ENCODE measurements at regions not wholly inside any gene's neighbourhood (a gene's known extent, or its start where the extent isn't known, plus 50 kb on each side); places are given as distances from the start of the nearest gene placed in this dataset.

- Histone ChIP-seq H4K91ac (ENCODE audit: insufficient read length, low read depth, low read length) (no peak overlapping the region), H3K56ac (ENCODE audit: insufficient read length, low read depth, low read length) (no peak overlapping the region), H2AFZ (ENCODE audit: low read length) (no peak overlapping the region), H3K23me2 (ENCODE audit: insufficient read length, low read depth, low read length, poor library complexity, severe bottlenecking) (no peaks in the 10 kb centered on the region), H3K4me1 (ENCODE audit: insufficient read depth, low read length) (no peaks in the 10 kb centered on the region), H4K8ac (replicated peaks; ENCODE audit: insufficient read length, low read depth, low read length) (no peak overlapping the region), H2BK5ac (ENCODE audit: insufficient read length, low read length) (no peak overlapping the region), H3K14ac (ENCODE audit: insufficient read depth, low read length) (no peak overlapping the region), H2BK12ac (ENCODE audit: insufficient read length, low read depth, low read length) (no peak overlapping the region), H3K27ac (ENCODE audit: insufficient read length, low read depth, low read length) (no peak overlapping the region), H2BK20ac (ENCODE audit: low read depth, low read length, poor library complexity, severe bottlenecking) (no peak overlapping the region), H3K9me3 (ENCODE audit: control insufficient read depth, low read depth, low read length) (no peaks in the 10 kb centered on the region), H4K20me1 (ENCODE audit: control insufficient read depth, insufficient read depth, insufficient read length) (no peaks in the 10 kb centered on the region), H2BK15ac (ENCODE audit: low read depth, low read length) (no peak overlapping the region), H3K18ac (ENCODE audit: insufficient read length, low read depth, low read length) (no peak overlapping the region), H3K4ac (ENCODE audit: low read depth, low read length) (no peak overlapping the region), H3K79me1 (ENCODE audit: insufficient read depth, low read depth, low read length, poor library complexity, severe bottlenecking) (no peaks in the 10 kb centered on the region), H3K9ac (ENCODE audit: extremely low read depth, insufficient read length, low read length) (no peak overlapping the region), H4K5ac (ENCODE audit: insufficient read length, low read depth, low read length) (no peak overlapping the region), H2BK120ac (ENCODE audit: low read depth, low read length, poor library complexity, severe bottlenecking) (no peak overlapping the region), H3K23ac (ENCODE audit: insufficient read length, low read depth, low read length) (no peak overlapping the region), H3K4me2 (ENCODE audit: insufficient read depth, insufficient read length, low read length) (no peak overlapping the region), H2AK5ac (ENCODE audit: insufficient read length, low read length) (no peak overlapping the region), H3K79me2 (ENCODE audit: insufficient read depth, low read length) (no peaks in the 10 kb centered on the region), H3K27me3 (ENCODE audit: insufficient read depth, low read length) (no peaks in the 10 kb centered on the region), H3T11ph (ENCODE audit: low read length) (no peak overlapping the region)
- TF ChIP-seq, protein P1, sequence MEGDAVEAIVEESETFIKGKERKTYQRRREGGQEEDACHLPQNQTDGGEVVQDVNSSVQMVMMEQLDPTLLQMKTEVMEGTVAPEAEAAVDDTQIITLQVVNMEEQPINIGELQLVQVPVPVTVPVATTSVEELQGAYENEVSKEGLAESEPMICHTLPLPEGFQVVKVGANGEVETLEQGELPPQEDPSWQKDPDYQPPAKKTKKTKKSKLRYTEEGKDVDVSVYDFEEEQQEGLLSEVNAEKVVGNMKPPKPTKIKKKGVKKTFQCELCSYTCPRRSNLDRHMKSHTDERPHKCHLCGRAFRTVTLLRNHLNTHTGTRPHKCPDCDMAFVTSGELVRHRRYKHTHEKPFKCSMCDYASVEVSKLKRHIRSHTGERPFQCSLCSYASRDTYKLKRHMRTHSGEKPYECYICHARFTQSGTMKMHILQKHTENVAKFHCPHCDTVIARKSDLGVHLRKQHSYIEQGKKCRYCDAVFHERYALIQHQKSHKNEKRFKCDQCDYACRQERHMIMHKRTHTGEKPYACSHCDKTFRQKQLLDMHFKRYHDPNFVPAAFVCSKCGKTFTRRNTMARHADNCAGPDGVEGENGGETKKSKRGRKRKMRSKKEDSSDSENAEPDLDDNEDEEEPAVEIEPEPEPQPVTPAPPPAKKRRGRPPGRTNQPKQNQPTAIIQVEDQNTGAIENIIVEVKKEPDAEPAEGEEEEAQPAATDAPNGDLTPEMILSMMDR (conservative IDR thresholded peaks at IDR 0.05) = peak; percentile 38; the same call in 2 of the 3 replicates
- WGBS (ENCODE audit: extremely low coverage, insufficient read length, low lambda C conversion rate) = no CpG with 5 or more reads among the region's 14 CpGs
- Mint-ChIP-seq H3K9me3 (no peaks in the 10 kb centered on the region; a peak in 1 of 5 replicates), H3K27me3 (ENCODE audit: low read depth) (peaks cover 47% of the 10 kb centered on the region), H3K4me1 (peaks cover 3% of the 10 kb centered on the region in 2 experiments), H3K27ac (no peak overlapping the region), H3K36me3 (ENCODE audit: insufficient read depth in 1 of 3, low read depth in 3 of 3) (no peaks in the 10 kb centered on the region), H3K4me3 (no peak overlapping the region)
- DNase-seq = no peak
These were observed 115.8 kb upstream of the TMEM45B start for GRCh38 chr11:129699711-129700304.
